B cell (primary cell): ENCODE measurements at regions not wholly inside any gene's neighbourhood (a gene's known extent, or its start where the extent isn't known, plus 50 kb on each side); places are given as distances from the start of the nearest gene placed in this dataset.

Source experiments
- ATAC-seq: fragments of 200-7000 bp; cut with Tn5 transposase; one replicate; pipeline ENCODE4 v1.10.0; 2021; ENCODE audit warnings: low read depth, mild to moderate bottlenecking, moderate number of reproducible peaks, moderate library complexity
- CTCF ChIA-PET: fragments of 350-600 bp; sonication (Branson Sonifier 250); formaldehyde crosslinking; loops from one replicate; lab custom pipeline; 2021; ENCODE audit warnings: antibody characterized with exemption, inconsistent platforms; lab: Charles Lee
- POLR2A ChIA-PET: fragments of 350-600 bp; sonication (Branson Sonifier 250); formaldehyde crosslinking; loops from one replicate; lab custom pipeline; 2021; ENCODE audit warnings: antibody characterized with exemption; lab: Charles Lee
- DNase-seq: peaks from one replicate; pipeline ENCODE4 v3.0.0; 2013
- H2AFZ ChIP-seq: 2 replicates; pipeline ENCODE4 v1.6.1; 2012; ENCODE audit warnings: mild to moderate bottlenecking, low read depth, low read length; ENCODE audit not compliant: insufficient read depth, poor library complexity, severe bottlenecking
- H3K27ac ChIP-seq, 2 donors: 1 replicate in 1 of 2; 2 replicates in 1 of 2; pipeline ENCODE4 v1.5.1; 2012 to 2013; ENCODE audit warnings: low read length in 2 of 2, mild to moderate bottlenecking in 2 of 2, moderate library complexity in 1 of 2
- H3K27me3 ChIP-seq, 4 experiments: fragments of 200-600 bp in 1 of 4; sonication (generic) in 1 of 4; replicated peaks in 1 of 4; 1 replicate in 2 of 4; 2 replicates in 2 of 4; pipeline versions ENCODE4 v1.6.1 to v1.7.0; 2013 to 2016; ENCODE audit warnings: low read length in 3 of 4, mild to moderate bottlenecking in 2 of 4, mixed read lengths in 1 of 4, moderate library complexity in 1 of 4; ENCODE audit not compliant: insufficient read depth in 4 of 4, control insufficient read depth in 3 of 4; ENCODE audit errors: control extremely low read depth in 1 of 4
- H3K36me3 ChIP-seq, 2 experiments: replicated peaks in 1 of 2; 1 replicate in 1 of 2; 2 replicates in 1 of 2; pipeline versions ENCODE4 v1.6.1 to v1.7.1; 2013; ENCODE audit warnings: low read length in 1 of 2; ENCODE audit not compliant: insufficient read depth in 2 of 2, control insufficient read depth in 1 of 2; ENCODE audit errors: control extremely low read depth in 1 of 2, extremely low read depth in 1 of 2
- H3K4me1 ChIP-seq, 2 donors: fragments of 200-600 bp in 1 of 2; sonication (generic) in 1 of 2; 1 replicate in 1 of 2; 2 replicates in 1 of 2; pipeline versions ENCODE4 v1.5.1 to v1.6.1; 2013 to 2017; ENCODE audit warnings: low read length in 2 of 2; ENCODE audit not compliant: control insufficient read depth in 2 of 2, insufficient read depth in 2 of 2
- H3K4me2 ChIP-seq: replicated peaks from 2 replicates; pipeline ENCODE3; 2012; ENCODE audit warnings: mild to moderate bottlenecking, low read depth, low read length; ENCODE audit not compliant: poor library complexity, severe bottlenecking
- H3K4me3 ChIP-seq, 5 experiments: fragments of 200-600 bp in 1 of 5; sonication (generic) in 1 of 5; 1 replicate in 3 of 5; 2 replicates in 2 of 5; pipeline versions ENCODE4 v1.5.1 to v1.7.0; 2011 to 2016; ENCODE audit warnings: low read length in 4 of 5, mild to moderate bottlenecking in 4 of 5, low read depth in 2 of 5, control low read depth in 1 of 5, moderate library complexity in 1 of 5; ENCODE audit not compliant: insufficient read depth in 1 of 5; ENCODE audit errors: control extremely low read depth in 1 of 5, extremely low read depth in 1 of 5
- H3K79me2 ChIP-seq: fragments of 200-600 bp; sonication (generic); one replicate; pipeline ENCODE4 v1.6.0; 2016; ENCODE audit warnings: low read length; ENCODE audit not compliant: control insufficient read depth, insufficient read depth
- H3K9ac ChIP-seq: fragments of 200-600 bp; sonication (generic); 2 replicates; pipeline ENCODE4 v1.6.1; 2017; ENCODE audit warnings: mild to moderate bottlenecking, low read length, moderate library complexity
- H3K9me3 ChIP-seq, 3 donors: one replicate each; pipeline versions ENCODE4 v1.6.1 to v1.7.1; 2013; ENCODE audit warnings: low read length in 2 of 3; ENCODE audit not compliant: control insufficient read depth in 2 of 3, insufficient read depth in 1 of 3; ENCODE audit errors: control extremely low read depth in 1 of 3
- H4K20me1 ChIP-seq: 2 replicates; pipeline ENCODE4 v1.6.0; 2012; ENCODE audit warnings: mild to moderate bottlenecking, low read length; ENCODE audit not compliant: insufficient read depth, control insufficient read depth, poor library complexity, severe bottlenecking
- H3K27ac Mint-ChIP-seq: one replicate; pipeline ENCODE4 v1.8.0; 2021; ENCODE audit warnings: mixed read lengths
- H3K27me3 Mint-ChIP-seq: one replicate; pipeline ENCODE4 v1.8.0; 2021; ENCODE audit warnings: mixed read lengths
- H3K4me1 Mint-ChIP-seq: one replicate; pipeline ENCODE4 v1.8.0; 2021; ENCODE audit warnings: mixed read lengths
- H3K4me3 Mint-ChIP-seq: one replicate; pipeline ENCODE4 v1.8.0; 2021; ENCODE audit warnings: mixed read lengths
- H3K9me3 Mint-ChIP-seq: one replicate; pipeline ENCODE4 v1.8.0; 2022; ENCODE audit warnings: mixed read lengths; ENCODE audit not compliant: insufficient read depth
- CTCF ChIP-seq: fragments of 200-600 bp; IDR thresholded peaks from one replicate; pipeline ENCODE4 v1.8.0; 2022; ENCODE audit warnings: antibody characterized with exemption, mild to moderate bottlenecking
- EZH2 ChIP-seq: IDR thresholded peaks from 2 replicates; pipeline ENCODE4 v1.6.1; 2012; ENCODE audit warnings: borderline replicate concordance, low read depth, mild to moderate bottlenecking, moderate library complexity, low read length; ENCODE audit not compliant: insufficient read depth, poor library complexity, severe bottlenecking
- WGBS: methylation state at CpG from one replicate; pipeline ENCODE4 v1.1.5; 2013; ENCODE audit warnings: missing lambda C conversion rate; ENCODE audit not compliant: insufficient coverage; 5-methylcytosine and 5-hydroxymethylcytosine counted together
- intact Hi-C: fragments of 100-400 bp; cut with micrococcal nuclease; formaldehyde crosslinking; loops from one replicate; pipeline ENCODE4 v1.10.0; 2022

- no peak overlapping the region for H3K27ac ChIP-seq
- WGBS: 97% methylated on average over 17 of the region's 17 CpGs
- Mint-ChIP-seq H3K9me3 (peaks cover 3% of the 10 kb centered on the region), H3K4me3 (no peak overlapping the region), H3K4me1 (no peaks in the 10 kb centered on the region), H3K27ac (no peak overlapping the region), H3K27me3 (peaks cover 4% of the 10 kb centered on the region)
- no peaks in the 10 kb centered on the region for H4K20me1 ChIP-seq
- no peaks in the 10 kb centered on the region for H3K27me3 ChIP-seq
- ChIA-PET POLR2A (no interaction called here), CTCF (no interaction called here)
- H3K9me3 ChIP-seq: peaks cover 0 to 17% (median 3%) of the 10 kb centered on the region in 3 donors
- DNase-seq: no peak
- TF ChIP-seq EZH2 (no peak), CTCF (no peak)
- intact Hi-C loops: no loop called here
- H3K9ac ChIP-seq: no peak overlapping the region
- H3K4me3 ChIP-seq: no peak overlapping the region
- H3K36me3 ChIP-seq: no peaks in the 10 kb centered on the region
- no peak for ATAC-seq
- no peaks in the 10 kb centered on the region for H3K4me1 ChIP-seq
- no peak overlapping the region for H3K4me2 ChIP-seq
- H3K79me2 ChIP-seq: no peaks in the 10 kb centered on the region
- no peak overlapping the region for H2AFZ ChIP-seq
These were observed 213.4 kb upstream of the UBE2E2 start for GRCh38 chr3:22989716-22990115.

- peaks cover 4% of the 10 kb centered on the region for H3K27me3 Mint-ChIP-seq
- H3K4me1 Mint-ChIP-seq: no peaks in the 10 kb centered on the region
- ChIA-PET POLR2A (no interaction called here), CTCF (no interaction called here)
- no peak overlapping the region for H3K27ac Mint-ChIP-seq
- H3K4me3 Mint-ChIP-seq: no peak overlapping the region
- Histone ChIP-seq H4K20me1 (no peaks in the 10 kb centered on the region), H3K9ac (no peak overlapping the region), H3K79me2 (no peaks in the 10 kb centered on the region), H3K4me3 (no peak overlapping the region), H3K4me2 (no peak overlapping the region), H3K27me3 (no peaks in the 10 kb centered on the region), H3K9me3 (peaks cover 0 to 16% (median 0%) of the 10 kb centered on the region in 3 donors), H2AFZ (no peak overlapping the region), H3K36me3 (no peaks in the 10 kb centered on the region), H3K4me1 (no peaks in the 10 kb centered on the region), H3K27ac (no peak overlapping the region)
- H3K9me3 Mint-ChIP-seq: peaks cover 3% of the 10 kb centered on the region
- DNase-seq: no peak
- intact Hi-C loops: no loop called here
- no peak for ATAC-seq
- TF ChIP-seq EZH2 (no peak), CTCF (no peak)
- 95% methylated on average over 44 of the region's 44 CpGs for WGBS
These were observed 212.6 kb upstream of the UBE2E2 start for GRCh38 chr3:22990291-22991200.
